ENCODE measurements at regions not wholly inside any gene's neighbourhood (a gene's known extent, or its start where the extent isn't known, plus 50 kb on each side); places are given as distances from the start of the nearest gene placed in this dataset.

- DNase-seq (no peak), ATAC-seq (no peak)
- Mint-ChIP-seq H3K4me3 (no peak overlapping the region), H3K4me1 (no peaks in the 10 kb centered on the region), H3K27ac (no peak overlapping the region), H3K36me3 (ENCODE audit: low read depth) (no peaks in the 10 kb centered on the region), H3K9me3 (peaks cover 14% of the 10 kb centered on the region), H3K27me3 (no peaks in the 10 kb centered on the region)
These were observed 872.5 kb upstream of the SLIT2 start for GRCh38 chr4:19379191-19379708.

GRCh38 chr4:19375931-19376330, 875.8 kb upstream of the SLIT2 start:
- Mint-ChIP-seq H3K9me3 (peaks cover 3% of the 10 kb centered on the region), H3K4me3 (no peak overlapping the region), H3K27me3 (no peaks in the 10 kb centered on the region), H3K27ac (no peak overlapping the region), H3K36me3 (ENCODE audit: low read depth) (no peaks in the 10 kb centered on the region), H3K4me1 (no peaks in the 10 kb centered on the region)
- no peak for DNase-seq
- ATAC-seq = no peak

- no peak overlapping the region for H3K27ac Mint-ChIP-seq
These were observed 876.4 kb upstream of the SLIT2 start for GRCh38 chr4:19375136-19375804.

DNA sequence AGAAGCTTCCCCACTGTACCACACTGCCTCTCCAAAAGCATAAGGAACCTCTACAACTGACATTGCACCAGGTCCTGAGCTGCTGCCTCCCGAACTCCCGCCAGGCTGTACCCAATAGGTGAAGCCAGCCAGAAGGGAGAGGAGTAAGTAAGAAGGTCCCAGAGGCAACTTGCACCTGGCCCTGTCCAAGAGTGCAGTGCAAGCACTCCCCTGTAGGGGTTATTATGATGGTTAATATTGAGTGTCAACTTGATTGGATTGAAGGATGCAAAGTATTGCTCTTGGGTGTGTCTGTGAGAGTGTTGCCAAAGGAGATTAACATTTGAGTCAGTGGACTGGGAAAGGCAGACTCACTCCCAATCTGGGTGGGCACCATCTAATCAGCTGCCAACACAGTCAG, 879.3 kb upstream of the SLIT2 start:
- Mint-ChIP-seq H3K9me3 (peaks cover 5% of the 10 kb centered on the region), H3K4me3 (no peak overlapping the region), H3K4me1 (no peaks in the 10 kb centered on the region), H3K27ac (no peak overlapping the region), H3K36me3 (ENCODE audit: low read depth) (no peaks in the 10 kb centered on the region), H3K27me3 (no peaks in the 10 kb centered on the region)
- no peak for ATAC-seq
- no peak for DNase-seq

More at GRCh38 chr4:19375136-19375804, 876.4 kb upstream of the SLIT2 start:
- no peak for ATAC-seq
- H3K4me3 Mint-ChIP-seq = no peak overlapping the region
- no peak for DNase-seq
- no peaks in the 10 kb centered on the region for H3K9me3 Mint-ChIP-seq
- no peaks in the 10 kb centered on the region for H3K4me1 Mint-ChIP-seq
- no peaks in the 10 kb centered on the region for H3K27me3 Mint-ChIP-seq
- H3K36me3 Mint-ChIP-seq (ENCODE audit: low read depth) = no peaks in the 10 kb centered on the region

- Mint-ChIP-seq H3K4me3 (no peak overlapping the region), H3K27ac (no peak overlapping the region), H3K36me3 (ENCODE audit: low read depth) (no peaks in the 10 kb centered on the region), H3K9me3 (peaks cover 8% of the 10 kb centered on the region), H3K4me1 (no peaks in the 10 kb centered on the region), H3K27me3 (no peaks in the 10 kb centered on the region)
- DNase-seq (no peak), ATAC-seq (no peak)
These were observed 882.9 kb upstream of the SLIT2 start for GRCh38 chr4:19368800-19369199.

DNA sequence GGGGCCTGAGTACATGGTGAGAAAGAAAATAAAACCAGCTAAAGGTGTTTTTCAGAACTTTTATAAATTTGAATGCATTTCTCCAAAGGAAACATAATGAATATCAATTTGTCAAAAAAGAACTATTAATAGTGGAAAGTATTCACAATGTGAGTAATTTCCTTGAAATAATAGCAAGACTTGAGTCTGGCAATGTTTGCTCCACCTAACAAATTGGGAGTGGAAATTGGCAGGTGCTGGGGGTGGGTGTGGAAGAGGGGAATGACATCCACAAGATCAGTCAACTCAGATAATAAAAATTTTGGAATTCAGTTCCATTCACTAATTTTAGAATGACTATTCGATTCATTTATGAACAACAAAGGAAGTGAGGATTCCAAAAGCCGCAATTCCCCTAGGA, 884.8 kb upstream of the SLIT2 start:
- H3K4me3 Mint-ChIP-seq = no peak overlapping the region
- H3K4me1 Mint-ChIP-seq = no peaks in the 10 kb centered on the region
- peaks cover 8% of the 10 kb centered on the region for H3K9me3 Mint-ChIP-seq
- no peaks in the 10 kb centered on the region for H3K36me3 Mint-ChIP-seq (ENCODE audit: low read depth)
- no peak for DNase-seq
- no peaks in the 10 kb centered on the region for H3K27me3 Mint-ChIP-seq
- no peak overlapping the region for H3K27ac Mint-ChIP-seq
- ATAC-seq = no peak

- DNase-seq (no peak), ATAC-seq (no peak)
- Mint-ChIP-seq H3K9me3 (peaks cover 5% of the 10 kb centered on the region), H3K36me3 (ENCODE audit: low read depth) (peaks cover 3% of the 10 kb centered on the region), H3K4me1 (no peaks in the 10 kb centered on the region), H3K27ac (no peak overlapping the region), H3K27me3 (no peaks in the 10 kb centered on the region), H3K4me3 (no peak overlapping the region)
These were observed 893.7 kb upstream of the SLIT2 start for GRCh38 chr4:19358015-19358414.

- peaks cover 3% of the 10 kb centered on the region for H3K36me3 Mint-ChIP-seq (ENCODE audit: low read depth)
- no peak for ATAC-seq
- H3K27ac Mint-ChIP-seq = no peak overlapping the region
- H3K4me3 Mint-ChIP-seq = no peak overlapping the region
- H3K27me3 Mint-ChIP-seq = no peaks in the 10 kb centered on the region
- peaks cover 19% of the 10 kb centered on the region for H3K9me3 Mint-ChIP-seq
- no peak for DNase-seq
- no peaks in the 10 kb centered on the region for H3K4me1 Mint-ChIP-seq
These were observed 902.3 kb upstream of the SLIT2 start for GRCh38 chr4:19349416-19349815.

GRCh38 chr4:19348746-19349145, 903.0 kb upstream of the SLIT2 start:
- DNase-seq = no peak
- peaks cover 1% of the 10 kb centered on the region for H3K36me3 Mint-ChIP-seq (ENCODE audit: low read depth)
- no peak overlapping the region for H3K27ac Mint-ChIP-seq
- no peaks in the 10 kb centered on the region for H3K4me1 Mint-ChIP-seq
- no peak for ATAC-seq
- no peak overlapping the region for H3K4me3 Mint-ChIP-seq
- H3K9me3 Mint-ChIP-seq = peaks cover 17% of the 10 kb centered on the region
- no peaks in the 10 kb centered on the region for H3K27me3 Mint-ChIP-seq

- Mint-ChIP-seq H3K9me3 (peaks cover 7% of the 10 kb centered on the region), H3K36me3 (ENCODE audit: low read depth) (no peaks in the 10 kb centered on the region), H3K4me3 (no peak overlapping the region), H3K27me3 (no peaks in the 10 kb centered on the region), H3K27ac (no peak overlapping the region), H3K4me1 (no peaks in the 10 kb centered on the region)
- DNase-seq (no peak), ATAC-seq (no peak)
These were observed 905.1 kb upstream of the SLIT2 start for GRCh38 chr4:19346636-19347035.

- DNase-seq (no peak), ATAC-seq (no peak)
- peaks cover 25% of the 10 kb centered on the region for H3K9me3 Mint-ChIP-seq
- H3K27me3 Mint-ChIP-seq = no peaks in the 10 kb centered on the region
- no peak overlapping the region for H3K27ac Mint-ChIP-seq
- no peaks in the 10 kb centered on the region for H3K36me3 Mint-ChIP-seq (ENCODE audit: low read depth)
- H3K4me3 Mint-ChIP-seq = no peak overlapping the region
- no peaks in the 10 kb centered on the region for H3K4me1 Mint-ChIP-seq
These were observed 922.1 kb upstream of the SLIT2 start for GRCh38 chr4:19329631-19330030.

DNA sequence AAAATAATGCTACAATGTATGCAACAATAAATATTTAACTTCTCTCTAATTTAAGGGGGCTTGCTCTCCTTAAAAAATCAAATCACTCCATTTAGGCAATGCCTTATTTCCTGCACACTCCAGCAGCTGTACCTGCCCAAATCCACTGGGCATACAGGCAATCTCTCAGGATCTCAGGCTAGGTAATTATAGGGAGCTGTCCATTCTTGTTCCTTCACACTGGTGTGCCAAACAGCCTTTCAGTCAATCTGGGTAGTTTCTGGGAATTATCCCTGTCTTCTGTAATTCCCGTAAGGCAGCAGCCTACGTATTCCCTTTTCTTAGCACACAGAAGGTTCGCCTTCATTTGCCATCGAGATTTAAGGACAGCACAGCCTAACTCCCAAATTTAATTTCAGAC, 922.6 kb upstream of the SLIT2 start:
- ATAC-seq (no peak), DNase-seq (no peak)
- H3K27me3 Mint-ChIP-seq = no peaks in the 10 kb centered on the region
- no peak overlapping the region for H3K4me3 Mint-ChIP-seq
- H3K9me3 Mint-ChIP-seq = peaks cover 24% of the 10 kb centered on the region
- H3K36me3 Mint-ChIP-seq (ENCODE audit: low read depth) = no peaks in the 10 kb centered on the region
- no peaks in the 10 kb centered on the region for H3K4me1 Mint-ChIP-seq
- no peak overlapping the region for H3K27ac Mint-ChIP-seq

DNA sequence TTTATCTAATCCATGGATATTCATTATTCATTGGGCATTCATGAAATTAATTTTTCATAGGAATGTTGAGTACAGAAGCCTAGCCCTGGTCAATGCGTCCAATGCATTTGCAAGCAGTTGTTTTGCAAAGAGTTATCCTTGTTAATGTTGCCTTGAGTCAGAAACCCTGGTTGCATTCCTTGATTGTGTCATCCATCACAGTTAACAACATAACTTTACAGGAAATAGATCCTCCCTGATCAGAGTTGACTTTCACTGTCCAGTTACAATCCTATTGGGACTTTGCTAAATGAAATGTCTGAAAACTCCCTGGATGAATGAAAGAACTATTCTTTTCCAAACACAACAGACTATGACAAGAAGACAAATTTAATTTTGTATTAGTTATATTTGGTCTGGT, 924.3 kb upstream of the SLIT2 start:
- ATAC-seq = no peak
- H3K4me1 Mint-ChIP-seq = no peaks in the 10 kb centered on the region
- H3K9me3 Mint-ChIP-seq = peaks cover 11% of the 10 kb centered on the region
- no peak for DNase-seq
- H3K4me3 Mint-ChIP-seq = no peak overlapping the region
- H3K36me3 Mint-ChIP-seq (ENCODE audit: low read depth) = no peaks in the 10 kb centered on the region
- H3K27me3 Mint-ChIP-seq = no peaks in the 10 kb centered on the region
- H3K27ac Mint-ChIP-seq = no peak overlapping the region

GRCh38 chr4:19324184-19324583, 927.5 kb upstream of the SLIT2 start:
- no peaks in the 10 kb centered on the region for H3K36me3 Mint-ChIP-seq (ENCODE audit: low read depth)
- no peaks in the 10 kb centered on the region for H3K27me3 Mint-ChIP-seq
- DNase-seq (no peak), ATAC-seq (no peak)
- H3K4me3 Mint-ChIP-seq = no peak overlapping the region
- no peaks in the 10 kb centered on the region for H3K4me1 Mint-ChIP-seq
- H3K9me3 Mint-ChIP-seq = peaks cover 7% of the 10 kb centered on the region
- no peak overlapping the region for H3K27ac Mint-ChIP-seq

- Mint-ChIP-seq H3K27ac (no peak overlapping the region), H3K4me3 (no peak overlapping the region), H3K9me3 (peaks cover 9% of the 10 kb centered on the region), H3K4me1 (no peaks in the 10 kb centered on the region), H3K27me3 (no peaks in the 10 kb centered on the region), H3K36me3 (ENCODE audit: low read depth) (no peaks in the 10 kb centered on the region)
- DNase-seq (no peak), ATAC-seq (no peak)
These were observed 932.1 kb upstream of the SLIT2 start for GRCh38 chr4:19319607-19320006.

- H3K9me3 Mint-ChIP-seq = peaks cover 8% of the 10 kb centered on the region
- DNase-seq (no peak), ATAC-seq (no peak)
- no peak overlapping the region for H3K4me3 Mint-ChIP-seq
- H3K27ac Mint-ChIP-seq = no peak overlapping the region
- H3K4me1 Mint-ChIP-seq = no peaks in the 10 kb centered on the region
- no peaks in the 10 kb centered on the region for H3K36me3 Mint-ChIP-seq (ENCODE audit: low read depth)
- H3K27me3 Mint-ChIP-seq = no peaks in the 10 kb centered on the region
These were observed 934.3 kb upstream of the SLIT2 start for GRCh38 chr4:19317377-19317776.

All from activated naive CD8-positive, alpha-beta T cell treated with anti-CD3 and anti-CD28 coated beads, Interleukin-2, amount 50 U/mL, for 24 hours (primary cell).